Large intestine (tissue), 3 donors: ENCODE measurements at regions not wholly inside any gene's neighbourhood (a gene's known extent, or its start where the extent isn't known, plus 50 kb on each side); places are given as distances from the start of the nearest gene placed in this dataset.
"Not testable (repeated sequence)": the region's sequence is repeated elsewhere in the genome, so short reads cannot be mapped to it uniquely, and the experiment has no call there.

ENCODE experiments used
- DNase-seq, 2 donors: peaks; one replicate each; pipeline versions ENCODE4 v3.0.0 to v3.0.0-alpha.2; 2013
- H3K27ac ChIP-seq: one replicate; pipeline ENCODE4 v1.5.1; 2013; ENCODE audit warnings: low read length
- H3K27me3 ChIP-seq: 2 replicates; pipeline ENCODE4 v1.6.1; 2013; ENCODE audit warnings: low read length; ENCODE audit not compliant: control insufficient read depth, insufficient read depth
- H3K36me3 ChIP-seq: 2 replicates; pipeline ENCODE4 v1.6.1; 2013; ENCODE audit warnings: low read length; ENCODE audit not compliant: control insufficient read depth, insufficient read depth
- H3K4me1 ChIP-seq: one replicate; pipeline ENCODE4 v1.6.1; 2013; ENCODE audit warnings: low read length; ENCODE audit not compliant: control insufficient read depth, insufficient read depth
- H3K4me3 ChIP-seq: one replicate; pipeline ENCODE4 v1.5.1; 2013; ENCODE audit warnings: low read length
- H3K9me3 ChIP-seq: one replicate; pipeline ENCODE4 v1.6.1; 2013; ENCODE audit warnings: mild to moderate bottlenecking, low read depth, low read length, moderate library complexity; ENCODE audit not compliant: control insufficient read depth
- WGBS: methylation state at CpG from one replicate; pipeline ENCODE4 v1.1.5; 2013; ENCODE audit warnings: low lambda C conversion rate; ENCODE audit not compliant: insufficient coverage; 5-methylcytosine and 5-hydroxymethylcytosine counted together

- WGBS, result 94% methylated on average over 3 of the region's 4 CpGs
- H3K36me3 ChIP-seq, H3K4me1 ChIP-seq, DNase-seq, H3K27ac ChIP-seq, H3K4me3 ChIP-seq, H3K27me3 ChIP-seq, H3K9me3 ChIP-seq: not testable (repeated sequence)
These were observed 51.5 kb downstream of the VPREB1 start for GRCh38 chr22:22296047-22296446.

GRCh38 chr22:22297159-22297793 is 52.7 kb downstream of the VPREB1 start:
- peak in 1 of 2 donors; percentile 28 for DNase-seq
- Histone ChIP-seq H3K27ac (peak overlapping the region; percentile 48), H3K4me3 (peak overlapping the region; percentile 69)
- H3K9me3 ChIP-seq, H3K4me1 ChIP-seq, H3K36me3 ChIP-seq, H3K27me3 ChIP-seq: not testable (repeated sequence)
- WGBS, result no CpG with 5 or more reads among the region's 28 CpGs

- H3K4me3 ChIP-seq, result peak overlapping the region; percentile 78
- H3K9me3 ChIP-seq, H3K4me1 ChIP-seq, H3K36me3 ChIP-seq, H3K27me3 ChIP-seq: not testable (repeated sequence)
- WGBS, result no CpG with 5 or more reads among the region's 72 CpGs
- H3K27ac ChIP-seq, result peak overlapping the region; percentile 63
- DNase-seq, result peak; percentile 67 to 90
These were observed 53.4 kb downstream of the VPREB1 start for GRCh38 chr22:22297794-22298653.

- not testable (repeated sequence) for H3K9me3 ChIP-seq, H3K4me1 ChIP-seq, H3K27me3 ChIP-seq, H3K36me3 ChIP-seq, DNase-seq, H3K27ac ChIP-seq
- peak overlapping the region; percentile 78 for H3K4me3 ChIP-seq
- no CpG with 5 or more reads among the region's 6 CpGs for WGBS
These were observed 54.0 kb downstream of the VPREB1 start for GRCh38 chr22:22298654-22299009.

- not testable (repeated sequence) for H3K4me1 ChIP-seq, H3K9me3 ChIP-seq, H3K36me3 ChIP-seq, H3K27me3 ChIP-seq, H3K27ac ChIP-seq, H3K4me3 ChIP-seq, DNase-seq
- 96% methylated on average over 3 of the region's 5 CpGs for WGBS
These were observed 55.9 kb downstream of the VPREB1 start for GRCh38 chr22:22300511-22300910.

GRCh38 chr22:22300946-22301345 is 56.4 kb downstream of the VPREB1 start:
- not testable (repeated sequence) for H3K36me3 ChIP-seq, H3K4me3 ChIP-seq, DNase-seq, H3K9me3 ChIP-seq, H3K27me3 ChIP-seq, H3K4me1 ChIP-seq, H3K27ac ChIP-seq
- 100% methylated on average over 1 of the region's 1 CpG for WGBS

- Histone ChIP-seq H3K36me3 (peaks cover 31% of the 10 kb centered on the region), H3K9me3 (no peaks in the 10 kb centered on the region), H3K4me1 (no peaks in the 10 kb centered on the region), H3K4me3 (no peak overlapping the region), H3K27me3 (no peaks in the 10 kb centered on the region), H3K27ac (no peak overlapping the region)
- no peak for DNase-seq
- WGBS, result 100% methylated on average over 2 of the region's 2 CpGs
These were observed 72.0 kb downstream of the VPREB1 start for GRCh38 chr22:22316589-22316988.

- Histone ChIP-seq H3K36me3 (peaks cover 31% of the 10 kb centered on the region), H3K27ac (no peak overlapping the region), H3K4me1 (no peaks in the 10 kb centered on the region), H3K27me3 (no peaks in the 10 kb centered on the region), H3K4me3 (no peak overlapping the region), H3K9me3 (no peaks in the 10 kb centered on the region)
- WGBS, result no CpG with 5 or more reads among the region's 8 CpGs
- no peak for DNase-seq
These were observed 74.3 kb downstream of the VPREB1 start for GRCh38 chr22:22318723-22319465.

GRCh38 chr22:22321743-22322611 is 77.4 kb downstream of the VPREB1 start:
- no CpG with 5 or more reads among the region's 11 CpGs for WGBS
- not testable (repeated sequence) for H3K9me3 ChIP-seq, H3K27ac ChIP-seq, H3K27me3 ChIP-seq, H3K4me1 ChIP-seq, H3K4me3 ChIP-seq
- peaks cover 18% of the 10 kb centered on the region for H3K36me3 ChIP-seq
- DNase-seq, result peak; percentile 26 to 44

GRCh38 chr22:22322792-22323191 is 78.2 kb downstream of the VPREB1 start:
- DNase-seq, result no peak
- no CpG with 5 or more reads among the region's 10 CpGs for WGBS
- H3K36me3 ChIP-seq, result peaks cover 18% of the 10 kb centered on the region
- no peaks in the 10 kb centered on the region for H3K4me1 ChIP-seq
- H3K4me3 ChIP-seq, result no peak overlapping the region
- no peak overlapping the region for H3K27ac ChIP-seq
- H3K27me3 ChIP-seq, result no peaks in the 10 kb centered on the region
- no peaks in the 10 kb centered on the region for H3K9me3 ChIP-seq
